ENCODE measurements at regions not wholly inside any gene's neighbourhood (a gene's known extent, or its start where the extent isn't known, plus 50 kb on each side); places are given as distances from the start of the nearest gene placed in this dataset.

DNA sequence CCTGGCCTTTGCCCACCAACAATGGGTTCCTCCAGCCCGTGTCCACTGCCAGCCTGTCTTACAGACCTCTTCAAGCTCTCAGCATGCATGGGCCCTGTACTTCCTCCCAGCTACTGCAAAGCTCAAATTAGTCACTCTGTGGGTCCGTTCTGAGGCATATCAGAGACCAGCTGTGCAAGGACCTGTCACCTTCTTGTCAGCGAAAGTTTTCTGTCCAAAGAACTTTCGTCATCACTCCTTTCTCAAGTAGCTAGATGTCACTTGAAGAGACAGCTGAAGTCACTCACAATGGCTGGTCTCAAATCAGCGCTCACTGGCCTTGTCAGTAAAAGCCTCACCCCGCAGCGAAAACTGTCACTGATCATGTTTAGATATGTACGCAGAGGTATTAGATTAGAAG lies 91.4 kb upstream of the DYNLRB2 start:
- no peaks in the 10 kb centered on the region for H3K36me3 ChIP-seq (replicated peaks in 1 of 2; ENCODE audit: control extremely low read depth in 1 of 2, control insufficient read depth in 1 of 2, extremely low read depth in 1 of 2, insufficient read depth in 2 of 2, low read length in 1 of 2)
- no peaks in the 10 kb centered on the region for H4K20me1 ChIP-seq (ENCODE audit: control insufficient read depth, insufficient read depth, low read length, poor library complexity, severe bottlenecking)
- H3K4me3 Mint-ChIP-seq, result no peak overlapping the region
- H3K4me1 Mint-ChIP-seq, result no peaks in the 10 kb centered on the region
- peaks cover 17% of the 10 kb centered on the region for H3K27me3 Mint-ChIP-seq
- no peak overlapping the region for H3K4me3 ChIP-seq (ENCODE audit: control extremely low read depth in 1 of 5, extremely low read depth in 1 of 5, insufficient read depth in 1 of 5, low read depth in 2 of 5, low read length in 4 of 5)
- 68% methylated on average over 7 of the region's 8 CpGs for WGBS (ENCODE audit: insufficient coverage)
- POLR2A ChIA-PET, result no interaction called here
- no peak overlapping the region for H2AFZ ChIP-seq (ENCODE audit: insufficient read depth, low read depth, low read length, poor library complexity, severe bottlenecking)
- no peak overlapping the region for H3K27ac Mint-ChIP-seq
- H3K9me3 ChIP-seq (ENCODE audit: control extremely low read depth in 1 of 3, control insufficient read depth in 2 of 3, insufficient read depth in 1 of 3, low read length in 2 of 3), result peaks cover 0 to 4% (median 4%) of the 10 kb centered on the region in 3 donors
- CTCF ChIA-PET, result interaction anchor here (2.0 kb wide), 1 partner anchor 17 kb away, joined by 8 read pairs; no protein-coding TSS in a partner anchor
- ATAC-seq (ENCODE audit: low read depth) (no peak), DNase-seq (no peak)
- no peak overlapping the region for H3K4me2 ChIP-seq (replicated peaks; ENCODE audit: low read depth, low read length, poor library complexity, severe bottlenecking)
- no peaks in the 10 kb centered on the region for H3K9me3 Mint-ChIP-seq (ENCODE audit: insufficient read depth)
- no peak overlapping the region for H3K27ac ChIP-seq (ENCODE audit: low read length in 2 of 2)
- no peaks in the 10 kb centered on the region for H3K4me1 ChIP-seq (ENCODE audit: control insufficient read depth in 2 of 2, insufficient read depth in 2 of 2, low read length in 2 of 2)
- TF ChIP-seq EZH2 (IDR thresholded peaks at IDR 0.05; ENCODE audit: borderline replicate concordance, insufficient read depth, low read depth, low read length, poor library complexity, severe bottlenecking), result no peak
- intact Hi-C loops (cut with micrococcal nuclease), result no loop called here
- H3K9ac ChIP-seq (ENCODE audit: low read length), result no peak overlapping the region
- H3K27me3 ChIP-seq (replicated peaks in 1 of 4; ENCODE audit: control extremely low read depth in 1 of 4, control insufficient read depth in 3 of 4, insufficient read depth in 4 of 4, low read length in 3 of 4), result peaks cover 0 to 10% (median 0%) of the 10 kb centered on the region in 4 experiments
- no peaks in the 10 kb centered on the region for H3K79me2 ChIP-seq (ENCODE audit: control insufficient read depth, insufficient read depth, low read length)

DNA sequence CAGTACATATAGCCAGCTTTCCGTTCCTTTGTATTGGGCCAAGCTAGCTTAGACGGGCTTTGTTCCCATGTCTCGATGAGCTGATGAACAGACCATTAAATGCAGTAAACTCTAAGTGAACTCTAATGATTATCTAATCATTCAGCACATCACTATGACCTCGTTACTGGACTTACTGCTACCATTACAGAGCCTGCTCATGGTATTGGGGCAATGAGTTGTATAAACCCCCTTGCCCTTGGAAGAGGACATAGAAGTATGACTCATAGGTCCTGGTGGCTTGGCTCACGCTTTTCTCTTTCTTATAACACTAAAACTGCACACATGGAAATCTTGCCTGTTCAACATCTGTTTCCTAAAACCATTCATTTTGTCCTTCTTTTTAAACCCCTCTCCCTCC lies 93.6 kb upstream of the DYNLRB2 start:
- peaks cover 0 to 6% (median 0%) of the 10 kb centered on the region in 4 experiments for H3K27me3 ChIP-seq (replicated peaks in 1 of 4; ENCODE audit: control extremely low read depth in 1 of 4, control insufficient read depth in 3 of 4, insufficient read depth in 4 of 4, low read length in 3 of 4)
- H3K4me3 ChIP-seq (ENCODE audit: control extremely low read depth in 1 of 5, extremely low read depth in 1 of 5, insufficient read depth in 1 of 5, low read depth in 2 of 5, low read length in 4 of 5), result no peak overlapping the region
- H2AFZ ChIP-seq (ENCODE audit: insufficient read depth, low read depth, low read length, poor library complexity, severe bottlenecking), result no peak overlapping the region
- no peaks in the 10 kb centered on the region for H3K79me2 ChIP-seq (ENCODE audit: control insufficient read depth, insufficient read depth, low read length)
- peaks cover 17% of the 10 kb centered on the region for H3K27me3 Mint-ChIP-seq
- no peaks in the 10 kb centered on the region for H4K20me1 ChIP-seq (ENCODE audit: control insufficient read depth, insufficient read depth, low read length, poor library complexity, severe bottlenecking)
- H3K9me3 ChIP-seq (ENCODE audit: control extremely low read depth in 1 of 3, control insufficient read depth in 2 of 3, insufficient read depth in 1 of 3, low read length in 2 of 3), result peaks cover 0 to 4% (median 0%) of the 10 kb centered on the region in 3 donors
- POLR2A ChIA-PET, result no interaction called here
- 97% methylated on average over 4 of the region's 5 CpGs for WGBS (ENCODE audit: insufficient coverage)
- DNase-seq, result no peak
- intact Hi-C loops (cut with micrococcal nuclease), result no loop called here
- H3K4me3 Mint-ChIP-seq, result no peak overlapping the region
- H3K4me2 ChIP-seq (replicated peaks; ENCODE audit: low read depth, low read length, poor library complexity, severe bottlenecking), result no peak overlapping the region
- TF ChIP-seq EZH2 (IDR thresholded peaks at IDR 0.05; ENCODE audit: borderline replicate concordance, insufficient read depth, low read depth, low read length, poor library complexity, severe bottlenecking), result no peak
- TF ChIP-seq, protein P1, sequence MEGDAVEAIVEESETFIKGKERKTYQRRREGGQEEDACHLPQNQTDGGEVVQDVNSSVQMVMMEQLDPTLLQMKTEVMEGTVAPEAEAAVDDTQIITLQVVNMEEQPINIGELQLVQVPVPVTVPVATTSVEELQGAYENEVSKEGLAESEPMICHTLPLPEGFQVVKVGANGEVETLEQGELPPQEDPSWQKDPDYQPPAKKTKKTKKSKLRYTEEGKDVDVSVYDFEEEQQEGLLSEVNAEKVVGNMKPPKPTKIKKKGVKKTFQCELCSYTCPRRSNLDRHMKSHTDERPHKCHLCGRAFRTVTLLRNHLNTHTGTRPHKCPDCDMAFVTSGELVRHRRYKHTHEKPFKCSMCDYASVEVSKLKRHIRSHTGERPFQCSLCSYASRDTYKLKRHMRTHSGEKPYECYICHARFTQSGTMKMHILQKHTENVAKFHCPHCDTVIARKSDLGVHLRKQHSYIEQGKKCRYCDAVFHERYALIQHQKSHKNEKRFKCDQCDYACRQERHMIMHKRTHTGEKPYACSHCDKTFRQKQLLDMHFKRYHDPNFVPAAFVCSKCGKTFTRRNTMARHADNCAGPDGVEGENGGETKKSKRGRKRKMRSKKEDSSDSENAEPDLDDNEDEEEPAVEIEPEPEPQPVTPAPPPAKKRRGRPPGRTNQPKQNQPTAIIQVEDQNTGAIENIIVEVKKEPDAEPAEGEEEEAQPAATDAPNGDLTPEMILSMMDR (IDR thresholded peaks at IDR 0.05), result no peak
- H3K36me3 ChIP-seq (replicated peaks in 1 of 2; ENCODE audit: control extremely low read depth in 1 of 2, control insufficient read depth in 1 of 2, extremely low read depth in 1 of 2, insufficient read depth in 2 of 2, low read length in 1 of 2), result no peaks in the 10 kb centered on the region
- no peaks in the 10 kb centered on the region for H3K9me3 Mint-ChIP-seq (ENCODE audit: insufficient read depth)
- no peak overlapping the region for H3K27ac ChIP-seq (ENCODE audit: low read length in 2 of 2)
- H3K27ac Mint-ChIP-seq, result no peak overlapping the region
- H3K4me1 ChIP-seq (ENCODE audit: control insufficient read depth in 2 of 2, insufficient read depth in 2 of 2, low read length in 2 of 2), result no peaks in the 10 kb centered on the region
- H3K4me1 Mint-ChIP-seq, result no peaks in the 10 kb centered on the region
- no peak for ATAC-seq (ENCODE audit: low read depth)
- no peak overlapping the region for H3K9ac ChIP-seq (ENCODE audit: low read length)
- CTCF ChIA-PET, result no interaction called here
